Activated T-cell treated with anti-CD3 and anti-CD28 coated beads, Interleukin-2, amount 50 U/mL, for 72 hours (primary cell): ENCODE measurements at regions not wholly inside any gene's neighbourhood (a gene's known extent, or its start where the extent isn't known, plus 50 kb on each side); places are given as distances from the start of the nearest gene placed in this dataset.

Experiments used
- ATAC-seq, 2 donors: fragments of 150-1000 bp; cut with Tn5 transposase; replicated peaks in 1 of 2; 2 replicates each; pipeline ENCODE4 v1.10.0; 2021; ENCODE audit warnings: moderate library complexity in 2 of 2, mild to moderate bottlenecking in 1 of 2
- DNase-seq, 2 donors: peaks; one replicate each; pipeline ENCODE4 v3.0.0; 2021 to 2022; ENCODE audit warnings: mixed read lengths in 1 of 2
- H3K27ac Mint-ChIP-seq: one replicate; pipeline ENCODE4 v1.8.0; 2022; ENCODE audit warnings: mild to moderate bottlenecking, moderate library complexity, mixed read lengths
- H3K27me3 Mint-ChIP-seq: one replicate; pipeline ENCODE4 v1.8.0; 2022; ENCODE audit warnings: low read depth, mixed read lengths
- H3K36me3 Mint-ChIP-seq, 2 donors: one replicate each; pipeline ENCODE4 v1.8.0; 2022; ENCODE audit warnings: mixed read lengths in 2 of 2, mild to moderate bottlenecking in 1 of 2; ENCODE audit not compliant: insufficient read depth in 2 of 2
- H3K4me1 Mint-ChIP-seq: one replicate; pipeline ENCODE4 v1.8.0; 2022; ENCODE audit warnings: low read depth, mixed read lengths
- H3K4me3 Mint-ChIP-seq, 2 donors: one replicate each; pipeline ENCODE4 v1.8.0; 2022; ENCODE audit warnings: mild to moderate bottlenecking in 2 of 2, mixed read lengths in 2 of 2, moderate library complexity in 2 of 2
- H3K9me3 Mint-ChIP-seq, 2 donors: one replicate each; pipeline ENCODE4 v1.8.0; 2022; ENCODE audit warnings: mixed read lengths in 2 of 2

GRCh38 chr17:77325577-77326075, 184.9 kb downstream of the SEC14L1 start:
- ATAC-seq, result peak; percentile 5 to 41
- no peak for DNase-seq
- Mint-ChIP-seq H3K9me3 (peaks cover 1 to 3% of the 10 kb centered on the region in 2 donors), H3K36me3 (no peaks in the 10 kb centered on the region), H3K27me3 (no peaks in the 10 kb centered on the region), H3K4me1 (peaks cover 54% of the 10 kb centered on the region), H3K4me3 (peak overlapping the region; percentile 57 to 64), H3K27ac (no peak overlapping the region)

- H3K4me3 Mint-ChIP-seq, result peak overlapping the region; percentile 12 to 61
- H3K36me3 Mint-ChIP-seq, result no peaks in the 10 kb centered on the region
- H3K9me3 Mint-ChIP-seq, result peaks cover 1 to 3% of the 10 kb centered on the region in 2 donors
- H3K27me3 Mint-ChIP-seq, result no peaks in the 10 kb centered on the region
- no peak overlapping the region for H3K27ac Mint-ChIP-seq
- H3K4me1 Mint-ChIP-seq, result peaks cover 52% of the 10 kb centered on the region
- ATAC-seq (no peak), DNase-seq (peak in 1 of 2 donors; percentile 32)
These were observed 185.4 kb downstream of the SEC14L1 start for GRCh38 chr17:77326076-77326591.

- H3K36me3 Mint-ChIP-seq, result no peaks in the 10 kb centered on the region
- H3K27ac Mint-ChIP-seq, result no peak overlapping the region
- H3K4me3 Mint-ChIP-seq, result no peak overlapping the region
- peaks cover 52% of the 10 kb centered on the region for H3K4me1 Mint-ChIP-seq
- H3K9me3 Mint-ChIP-seq, result peaks cover 1 to 3% of the 10 kb centered on the region in 2 donors
- no peaks in the 10 kb centered on the region for H3K27me3 Mint-ChIP-seq
- ATAC-seq (no peak), DNase-seq (no peak)
These were observed 185.9 kb downstream of the SEC14L1 start for GRCh38 chr17:77326636-77327035.

- ATAC-seq (no peak), DNase-seq (no peak)
- Mint-ChIP-seq H3K4me3 (no peak overlapping the region), H3K4me1 (peaks cover 56% of the 10 kb centered on the region), H3K27me3 (no peaks in the 10 kb centered on the region), H3K9me3 (peaks cover 1 to 3% of the 10 kb centered on the region in 2 donors), H3K27ac (no peak overlapping the region), H3K36me3 (no peaks in the 10 kb centered on the region)
These were observed 186.4 kb downstream of the SEC14L1 start for GRCh38 chr17:77327181-77327565.

GRCh38 chr17:77327566-77328464, 187.0 kb downstream of the SEC14L1 start:
- Mint-ChIP-seq H3K27ac (no peak overlapping the region), H3K36me3 (no peaks in the 10 kb centered on the region), H3K27me3 (no peaks in the 10 kb centered on the region), H3K9me3 (peaks cover 1 to 3% of the 10 kb centered on the region in 2 donors), H3K4me1 (peaks cover 63% of the 10 kb centered on the region), H3K4me3 (no peak overlapping the region)
- ATAC-seq (no peak), DNase-seq (no peak)

GRCh38 chr17:77328823-77329740, 188.3 kb downstream of the SEC14L1 start:
- Mint-ChIP-seq H3K36me3 (no peaks in the 10 kb centered on the region), H3K4me1 (peaks cover 70% of the 10 kb centered on the region), H3K27me3 (no peaks in the 10 kb centered on the region), H3K27ac (no peak overlapping the region), H3K9me3 (peaks cover 1 to 3% of the 10 kb centered on the region in 2 donors), H3K4me3 (no peak overlapping the region)
- no peak for DNase-seq
- no peak for ATAC-seq

GRCh38 chr17:77329741-77330531, 189.2 kb downstream of the SEC14L1 start:
- no peak for ATAC-seq
- Mint-ChIP-seq H3K9me3 (peaks cover 0 to 2% of the 10 kb centered on the region in 2 donors), H3K27ac (no peak overlapping the region), H3K36me3 (no peaks in the 10 kb centered on the region), H3K27me3 (no peaks in the 10 kb centered on the region), H3K4me1 (peaks cover 62% of the 10 kb centered on the region), H3K4me3 (no peak overlapping the region)
- DNase-seq, result no peak

- Mint-ChIP-seq H3K4me3 (no peak overlapping the region), H3K36me3 (no peaks in the 10 kb centered on the region), H3K27ac (no peak overlapping the region), H3K27me3 (no peaks in the 10 kb centered on the region), H3K9me3 (no peaks in the 10 kb centered on the region), H3K4me1 (peaks cover 55% of the 10 kb centered on the region)
- DNase-seq (no peak), ATAC-seq (no peak)
These were observed 189.9 kb downstream of the SEC14L1 start for GRCh38 chr17:77330602-77331081.

- Mint-ChIP-seq H3K4me3 (peak overlapping the region; percentile 73 to 92), H3K27ac (peak overlapping the region; percentile 46)
These were observed 190.6 kb downstream of the SEC14L1 start for GRCh38 chr17:77331301-77331864.

GRCh38 chr17:77332034-77332971, 191.5 kb downstream of the SEC14L1 start:
- no peaks in the 10 kb centered on the region for H3K27me3 Mint-ChIP-seq
- peak overlapping the region; percentile 73 to 92 for H3K4me3 Mint-ChIP-seq
- H3K4me1 Mint-ChIP-seq, result peaks cover 43% of the 10 kb centered on the region
- peaks cover 3 to 6% of the 10 kb centered on the region in 2 donors for H3K36me3 Mint-ChIP-seq
- DNase-seq (no peak), ATAC-seq (peak; percentile 47 to 52)
- H3K9me3 Mint-ChIP-seq, result peaks cover 2 to 3% of the 10 kb centered on the region in 2 donors
- H3K27ac Mint-ChIP-seq, result peak overlapping the region; percentile 58

More at GRCh38 chr17:77331301-77331864, 190.6 kb downstream of the SEC14L1 start:
- H3K4me1 Mint-ChIP-seq, result peaks cover 48% of the 10 kb centered on the region
- no peaks in the 10 kb centered on the region for H3K9me3 Mint-ChIP-seq
- peak; percentile 88 to 91 for ATAC-seq
- no peaks in the 10 kb centered on the region for H3K27me3 Mint-ChIP-seq
- peaks cover 0 to 2% of the 10 kb centered on the region in 2 donors for H3K36me3 Mint-ChIP-seq
- DNase-seq, result peak; percentile 96
